GM23338 (cell line): ENCODE measurements at regions not wholly inside any gene's neighbourhood (a gene's known extent, or its start where the extent isn't known, plus 50 kb on each side); places are given as distances from the start of the nearest gene placed in this dataset.

Experiments used
- CTCF ChIP-seq, 2 experiments: fragments of 200-600 bp in 1 of 2; sonication (generic) in 1 of 2; conservative IDR thresholded peaks; 2 replicates each; pipeline versions ENCODE4 v1.5.1 to v1.6.1; 2016 to 2017; ENCODE audit warnings: antibody characterized with exemption in 2 of 2, low read depth in 2 of 2, mild to moderate bottlenecking in 2 of 2, moderate library complexity in 1 of 2
- EZH2 ChIP-seq: fragments of 200-600 bp; sonication (generic); IDR thresholded peaks from one replicate; pipeline ENCODE4 v1.8.0; 2017; ENCODE audit warnings: antibody characterized with exemption, mild to moderate bottlenecking, low read depth; ENCODE audit not compliant: unreplicated experiment
- JUNB ChIP-seq: IDR thresholded peaks from one replicate; pipeline ENCODE4 v1.6.1; 2016; ENCODE audit warnings: antibody characterized with exemption; ENCODE audit not compliant: unreplicated experiment
- POLR2AphosphoS5 ChIP-seq: IDR thresholded peaks from 2 replicates; pipeline ENCODE4 v1.6.1; 2016; ENCODE audit warnings: antibody characterized with exemption, low read depth
- REST ChIP-seq: IDR thresholded peaks from one replicate; pipeline ENCODE4 v1.6.1; 2018; ENCODE audit warnings: antibody characterized with exemption; ENCODE audit not compliant: unreplicated experiment
- ZNF114 ChIP-seq: fragments of 250-450 bp; sonication (Bioruptor Pico); IDR thresholded peaks from 2 replicates; pipeline ENCODE4 v1.5.0; 2020; ENCODE audit warnings: mild to moderate bottlenecking, moderate library complexity
- TF ChIP-seq, protein P1 (sequence below): IDR thresholded peaks from 2 replicates; pipeline ENCODE4 v1.6.1; 2016; ENCODE audit warnings: antibody characterized with exemption
- TF ChIP-seq, protein P2 (sequence below): fragments of 250-450 bp; sonication (Bioruptor Pico); IDR thresholded peaks from 2 replicates; pipeline ENCODE4 v1.5.0; 2020; ENCODE audit warnings: mild to moderate bottlenecking, moderate library complexity

- no peak for TF ChIP-seq CTCF (conservative IDR thresholded peaks at IDR 0.05; ENCODE audit: low read depth in 2 of 2)
- no peak for TF ChIP-seq EZH2
- no peak for TF ChIP-seq REST
- TF ChIP-seq, protein P1, sequence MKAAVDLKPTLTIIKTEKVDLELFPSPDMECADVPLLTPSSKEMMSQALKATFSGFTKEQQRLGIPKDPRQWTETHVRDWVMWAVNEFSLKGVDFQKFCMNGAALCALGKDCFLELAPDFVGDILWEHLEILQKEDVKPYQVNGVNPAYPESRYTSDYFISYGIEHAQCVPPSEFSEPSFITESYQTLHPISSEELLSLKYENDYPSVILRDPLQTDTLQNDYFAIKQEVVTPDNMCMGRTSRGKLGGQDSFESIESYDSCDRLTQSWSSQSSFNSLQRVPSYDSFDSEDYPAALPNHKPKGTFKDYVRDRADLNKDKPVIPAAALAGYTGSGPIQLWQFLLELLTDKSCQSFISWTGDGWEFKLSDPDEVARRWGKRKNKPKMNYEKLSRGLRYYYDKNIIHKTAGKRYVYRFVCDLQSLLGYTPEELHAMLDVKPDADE, result no peak
- TF ChIP-seq POLR2AphosphoS5, result no peak
- TF ChIP-seq, protein P2, sequence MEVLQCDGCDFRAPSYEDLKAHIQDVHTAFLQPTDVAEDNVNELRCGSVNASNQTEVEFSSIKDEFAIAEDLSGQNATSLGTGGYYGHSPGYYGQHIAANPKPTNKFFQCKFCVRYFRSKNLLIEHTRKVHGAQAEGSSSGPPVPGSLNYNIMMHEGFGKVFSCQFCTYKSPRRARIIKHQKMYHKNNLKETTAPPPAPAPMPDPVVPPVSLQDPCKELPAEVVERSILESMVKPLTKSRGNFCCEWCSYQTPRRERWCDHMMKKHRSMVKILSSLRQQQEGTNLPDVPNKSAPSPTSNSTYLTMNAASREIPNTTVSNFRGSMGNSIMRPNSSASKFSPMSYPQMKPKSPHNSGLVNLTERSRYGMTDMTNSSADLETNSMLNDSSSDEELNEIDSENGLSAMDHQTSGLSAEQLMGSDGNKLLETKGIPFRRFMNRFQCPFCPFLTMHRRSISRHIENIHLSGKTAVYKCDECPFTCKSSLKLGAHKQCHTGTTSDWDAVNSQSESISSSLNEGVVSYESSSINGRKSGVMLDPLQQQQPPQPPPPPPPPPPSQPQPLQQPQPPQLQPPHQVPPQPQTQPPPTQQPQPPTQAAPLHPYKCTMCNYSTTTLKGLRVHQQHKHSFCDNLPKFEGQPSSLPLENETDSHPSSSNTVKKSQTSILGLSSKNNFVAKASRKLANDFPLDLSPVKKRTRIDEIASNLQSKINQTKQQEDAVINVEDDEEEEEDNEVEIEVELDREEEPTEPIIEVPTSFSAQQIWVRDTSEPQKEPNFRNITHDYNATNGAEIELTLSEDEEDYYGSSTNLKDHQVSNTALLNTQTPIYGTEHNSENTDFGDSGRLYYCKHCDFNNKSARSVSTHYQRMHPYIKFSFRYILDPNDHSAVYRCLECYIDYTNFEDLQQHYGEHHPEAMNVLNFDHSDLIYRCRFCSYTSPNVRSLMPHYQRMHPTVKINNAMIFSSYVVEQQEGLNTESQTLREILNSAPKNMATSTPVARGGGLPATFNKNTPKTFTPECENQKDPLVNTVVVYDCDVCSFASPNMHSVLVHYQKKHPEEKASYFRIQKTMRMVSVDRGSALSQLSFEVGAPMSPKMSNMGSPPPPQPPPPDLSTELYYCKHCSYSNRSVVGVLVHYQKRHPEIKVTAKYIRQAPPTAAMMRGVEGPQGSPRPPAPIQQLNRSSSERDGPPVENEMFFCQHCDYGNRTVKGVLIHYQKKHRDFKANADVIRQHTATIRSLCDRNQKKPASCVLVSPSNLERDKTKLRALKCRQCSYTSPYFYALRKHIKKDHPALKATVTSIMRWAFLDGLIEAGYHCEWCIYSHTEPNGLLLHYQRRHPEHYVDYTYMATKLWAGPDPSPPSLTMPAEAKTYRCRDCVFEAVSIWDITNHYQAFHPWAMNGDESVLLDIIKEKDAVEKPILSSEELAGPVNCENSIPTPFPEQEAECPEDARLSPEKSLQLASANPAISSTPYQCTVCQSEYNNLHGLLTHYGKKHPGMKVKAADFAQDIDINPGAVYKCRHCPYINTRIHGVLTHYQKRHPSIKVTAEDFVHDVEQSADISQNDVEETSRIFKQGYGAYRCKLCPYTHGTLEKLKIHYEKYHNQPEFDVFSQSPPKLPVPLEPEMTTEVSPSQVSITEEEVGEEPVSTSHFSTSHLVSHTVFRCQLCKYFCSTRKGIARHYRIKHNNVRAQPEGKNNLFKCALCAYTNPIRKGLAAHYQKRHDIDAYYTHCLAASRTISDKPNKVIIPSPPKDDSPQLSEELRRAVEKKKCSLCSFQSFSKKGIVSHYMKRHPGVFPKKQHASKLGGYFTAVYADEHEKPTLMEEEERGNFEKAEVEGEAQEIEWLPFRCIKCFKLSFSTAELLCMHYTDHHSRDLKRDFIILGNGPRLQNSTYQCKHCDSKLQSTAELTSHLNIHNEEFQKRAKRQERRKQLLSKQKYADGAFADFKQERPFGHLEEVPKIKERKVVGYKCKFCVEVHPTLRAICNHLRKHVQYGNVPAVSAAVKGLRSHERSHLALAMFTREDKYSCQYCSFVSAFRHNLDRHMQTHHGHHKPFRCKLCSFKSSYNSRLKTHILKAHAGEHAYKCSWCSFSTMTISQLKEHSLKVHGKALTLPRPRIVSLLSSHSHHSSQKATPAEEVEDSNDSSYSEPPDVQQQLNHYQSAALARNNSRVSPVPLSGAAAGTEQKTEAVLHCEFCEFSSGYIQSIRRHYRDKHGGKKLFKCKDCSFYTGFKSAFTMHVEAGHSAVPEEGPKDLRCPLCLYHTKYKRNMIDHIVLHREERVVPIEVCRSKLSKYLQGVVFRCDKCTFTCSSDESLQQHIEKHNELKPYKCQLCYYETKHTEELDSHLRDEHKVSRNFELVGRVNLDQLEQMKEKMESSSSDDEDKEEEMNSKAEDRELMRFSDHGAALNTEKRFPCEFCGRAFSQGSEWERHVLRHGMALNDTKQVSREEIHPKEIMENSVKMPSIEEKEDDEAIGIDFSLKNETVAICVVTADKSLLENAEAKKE (CRISPR knock-in tag), result no peak
- no peak for TF ChIP-seq JUNB
- no peak for TF ChIP-seq ZNF114 (CRISPR knock-in tag)
These were observed 1516.6 kb upstream of the AGA start for GRCh38 chr4:178958725-178959440.
